HG03103 (cell line): ENCODE measurements at regions not wholly inside any gene's neighbourhood (a gene's known extent, or its start where the extent isn't known, plus 50 kb on each side); places are given as distances from the start of the nearest gene placed in this dataset.

Experiments used
- ATAC-seq: cut with Tn5 transposase; IDR thresholded peaks from one replicate; pipeline ENCODE4 v1.9.1; 2021; ENCODE audit warnings: low read depth; ENCODE audit not compliant: unreplicated experiment

DNA sequence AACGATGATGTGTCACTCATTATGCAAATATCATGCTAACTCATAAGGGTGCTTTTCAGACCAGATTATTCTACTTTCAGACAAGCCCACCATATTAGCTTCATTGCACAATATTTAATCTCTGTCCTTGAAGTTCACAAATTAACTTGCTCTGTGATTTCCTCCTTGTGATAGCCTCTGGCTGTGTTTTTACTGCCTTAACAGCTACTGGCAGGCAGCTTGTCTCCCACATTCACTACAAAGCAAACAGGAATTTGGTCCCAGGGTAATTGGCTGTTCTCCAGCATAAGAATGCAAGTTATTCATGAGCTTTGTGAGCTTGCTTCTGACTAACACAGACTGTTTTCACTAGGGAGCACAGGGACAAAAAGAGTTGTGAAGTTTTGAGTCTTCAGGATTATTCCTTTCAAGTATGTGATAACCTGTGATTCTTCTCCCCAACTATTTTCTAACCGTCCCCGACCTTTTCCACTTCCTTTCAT, 87.9 kb upstream of the HMCN1 start:
- no peak for ATAC-seq

DNA sequence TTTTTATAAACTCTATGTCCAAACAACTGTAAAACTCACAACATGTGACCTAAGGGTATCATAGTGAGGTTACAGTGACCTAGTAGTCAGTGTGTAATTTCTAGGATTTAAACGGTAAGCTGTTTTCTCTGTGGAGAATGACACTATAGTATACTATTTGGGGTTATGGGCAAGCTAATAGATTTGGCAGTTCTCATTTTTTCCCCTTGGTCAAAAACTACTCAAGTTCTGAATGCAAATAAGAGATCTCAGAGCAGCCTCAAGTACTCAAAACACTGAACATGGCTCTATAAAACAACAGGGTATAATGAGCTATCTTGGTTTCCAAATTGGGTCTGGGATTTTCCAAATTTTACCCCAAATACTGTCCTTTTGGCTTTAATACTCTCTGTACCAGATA, 88.5 kb upstream of the HMCN1 start:
- no peak for ATAC-seq

DNA sequence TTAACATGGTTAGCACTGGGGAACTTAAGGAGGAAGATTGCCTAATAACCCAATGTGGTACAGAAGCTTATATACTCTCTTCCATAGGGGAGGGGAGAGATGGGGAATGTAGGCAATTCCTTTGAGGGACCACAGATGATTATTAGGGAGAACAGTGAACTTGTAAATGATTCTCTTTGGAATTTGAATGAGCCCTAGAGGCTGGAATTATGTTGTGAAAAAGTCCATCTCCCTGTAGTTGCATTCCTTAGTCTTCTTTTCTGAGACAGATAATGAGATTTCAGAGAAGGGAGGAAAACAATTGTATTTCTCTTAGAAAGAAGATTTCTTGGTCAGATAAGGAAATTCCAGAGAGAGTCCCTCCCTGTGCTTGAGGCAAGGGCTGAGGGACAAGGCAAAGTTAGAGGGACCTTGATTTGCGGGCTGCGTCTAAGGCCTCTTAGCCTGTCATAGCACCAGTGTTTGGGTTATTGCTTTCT, 89.0 kb upstream of the HMCN1 start:
- ATAC-seq, result no peak

DNA sequence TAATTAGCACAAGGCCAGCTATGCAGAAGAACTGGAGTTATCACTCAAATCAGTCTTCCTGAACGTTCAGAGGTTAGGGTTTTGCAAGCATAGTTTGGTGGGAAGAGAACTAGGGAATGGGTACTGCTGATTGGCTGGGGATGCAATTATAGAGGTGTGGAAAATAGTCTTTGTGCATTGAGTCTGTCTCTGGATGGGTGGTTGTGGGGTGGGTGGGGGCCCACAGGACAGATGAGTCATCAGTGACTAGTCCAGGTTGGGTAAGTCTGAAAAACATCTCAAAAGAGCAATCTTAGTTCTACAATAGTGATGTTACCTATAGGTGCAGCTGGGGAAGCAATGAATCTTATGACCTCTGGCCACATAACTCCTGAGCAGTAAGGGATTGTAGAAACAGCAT, 89.7 kb upstream of the HMCN1 start:
- ATAC-seq, result no peak

DNA sequence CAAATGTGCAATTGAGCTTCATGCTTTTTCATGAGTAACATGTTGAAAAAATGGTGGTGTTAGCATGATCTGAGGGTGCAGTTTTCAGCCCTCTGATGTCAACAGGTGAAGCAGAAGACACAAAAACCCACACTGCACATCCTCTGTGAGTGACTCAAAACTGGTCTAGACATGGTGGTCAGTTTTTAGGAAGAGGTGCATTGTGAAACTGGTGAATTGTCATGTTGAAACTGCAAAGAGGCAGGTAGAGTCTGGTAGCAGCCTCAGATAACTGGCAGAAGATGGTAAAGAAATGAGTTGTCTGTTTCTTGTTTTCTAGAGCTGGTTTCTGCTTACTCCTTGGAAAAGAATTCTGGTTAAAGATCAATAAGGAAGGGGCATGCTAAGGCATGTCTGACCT, 97.3 kb upstream of the HMCN1 start:
- ATAC-seq, result peak; percentile 100

DNA sequence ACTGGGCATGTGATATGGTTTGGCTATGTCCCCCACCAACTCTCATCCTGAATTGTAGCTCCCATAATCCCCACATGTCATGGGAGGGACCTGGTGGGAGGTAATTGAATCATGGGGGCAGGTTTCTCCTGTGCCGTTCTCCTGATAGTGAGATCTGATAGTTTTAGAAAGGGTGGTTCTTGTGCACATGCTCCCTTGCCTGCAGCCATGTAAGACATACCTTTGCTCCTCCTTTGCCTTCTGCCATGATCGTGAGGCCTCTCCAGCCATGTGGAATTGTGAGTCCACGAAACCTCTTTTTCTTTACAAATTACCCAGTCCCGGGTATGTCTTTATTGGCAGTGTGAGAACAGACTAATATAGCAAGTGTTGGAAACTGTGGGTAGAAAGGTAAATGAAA, 99.5 kb upstream of the HMCN1 start:
- no peak for ATAC-seq

DNA sequence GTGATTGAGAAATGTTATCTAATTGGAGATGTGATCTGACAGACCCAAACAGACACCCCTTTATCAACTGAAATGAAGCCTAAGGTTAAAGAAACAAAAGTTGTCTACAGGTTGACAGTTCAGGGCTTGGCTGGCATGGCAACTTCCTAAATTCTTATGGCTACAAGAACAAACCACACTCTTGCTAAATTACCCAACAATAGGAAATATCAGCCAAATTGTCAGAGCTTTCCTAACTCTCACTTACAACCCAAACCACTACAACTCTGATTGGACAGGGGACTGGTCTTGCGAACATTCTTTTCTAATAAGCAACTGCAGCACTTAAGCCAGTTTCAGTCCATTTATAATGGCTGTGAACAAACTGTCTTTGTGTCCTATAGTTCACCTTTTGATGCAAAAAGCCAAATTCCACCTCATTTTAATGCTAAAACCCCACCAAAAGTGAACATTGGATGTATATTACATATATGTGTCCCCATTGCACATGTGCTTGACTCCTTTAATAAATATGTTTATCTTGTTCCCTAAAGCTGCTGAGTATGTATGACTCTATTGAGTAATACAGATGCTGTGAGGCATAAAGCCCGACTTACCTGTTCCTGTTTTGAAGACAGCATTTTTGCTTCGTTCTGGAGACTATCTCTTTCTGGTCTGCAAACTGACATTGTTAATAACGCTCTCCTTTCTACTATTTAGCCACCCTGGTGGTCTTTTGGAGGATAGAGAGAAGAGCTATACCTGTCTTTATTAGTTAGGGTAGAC, 101.3 kb upstream of the HMCN1 start:
- no peak for ATAC-seq

DNA sequence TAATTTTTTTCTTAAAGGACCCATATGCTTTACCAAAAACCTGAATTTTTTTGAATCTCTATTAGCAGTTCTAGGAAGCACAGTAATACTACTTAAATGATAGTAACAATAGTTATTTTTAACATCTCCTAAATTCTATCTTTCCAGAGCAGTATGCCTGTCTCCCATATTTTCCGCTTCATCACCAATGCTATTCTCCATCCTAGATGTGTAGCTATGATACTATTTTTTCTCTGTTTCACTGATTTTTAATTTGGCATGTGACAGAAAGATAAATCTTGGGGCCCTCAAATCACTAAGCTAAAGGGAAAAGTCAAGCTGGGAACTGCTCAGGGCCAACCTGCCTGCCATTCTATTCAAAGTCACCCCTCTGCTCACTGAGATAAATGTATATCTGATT, 102.3 kb upstream of the HMCN1 start:
- ATAC-seq, result no peak

DNA sequence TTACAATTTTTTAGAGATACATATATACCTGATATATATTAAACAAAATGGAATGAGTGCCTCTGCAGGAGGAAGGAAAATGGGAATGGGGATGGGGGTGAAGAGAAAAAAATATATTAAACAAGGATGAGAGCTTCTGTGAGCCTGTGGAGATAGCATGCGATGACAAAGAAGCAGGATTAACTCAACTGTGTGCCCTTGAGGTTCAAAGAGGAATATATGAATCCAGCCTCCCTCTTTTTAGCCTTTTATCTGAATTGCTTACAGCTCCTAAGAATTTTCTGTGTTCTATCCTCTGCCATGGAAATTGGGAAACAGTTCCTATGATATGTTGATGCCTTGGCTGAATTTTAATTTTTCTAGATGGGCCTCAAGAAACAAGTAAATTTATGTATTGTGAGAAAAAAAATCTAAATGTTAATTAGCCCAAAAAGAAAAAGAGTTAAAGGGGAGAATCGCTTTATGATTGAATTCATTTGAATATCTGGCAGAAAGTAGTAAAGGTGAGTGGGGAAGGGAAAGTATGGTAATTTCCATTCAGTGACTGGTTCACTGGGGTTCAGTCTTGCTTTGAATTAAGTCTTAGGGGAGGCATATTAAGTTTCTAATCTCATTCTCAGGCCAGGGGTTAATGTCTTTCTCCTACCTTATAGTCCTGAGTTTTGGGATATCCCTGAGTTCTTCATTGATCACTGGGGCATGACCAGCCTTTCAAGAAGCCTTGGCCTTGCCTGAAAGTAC, 106.3 kb upstream of the HMCN1 start:
- no peak for ATAC-seq

DNA sequence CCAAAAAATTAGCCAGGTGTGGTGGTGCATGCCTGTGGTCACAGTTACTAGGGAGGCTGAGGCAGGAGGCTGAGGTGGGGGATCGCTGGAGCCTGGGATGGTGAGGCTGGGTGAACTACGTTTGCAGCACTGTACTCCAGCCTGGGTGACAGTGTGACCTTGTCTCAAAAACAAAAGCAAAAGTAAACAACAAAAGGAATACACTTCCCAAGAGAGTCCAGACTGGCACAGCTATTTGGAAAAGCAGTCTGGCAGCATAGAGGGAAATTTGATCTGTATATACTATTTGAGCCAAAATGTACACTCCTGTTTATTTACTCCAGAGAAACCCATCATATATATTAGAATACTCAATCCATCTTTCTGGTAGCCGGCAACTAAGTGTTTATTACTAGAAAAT, 107.0 kb upstream of the HMCN1 start:
- no peak for ATAC-seq

DNA sequence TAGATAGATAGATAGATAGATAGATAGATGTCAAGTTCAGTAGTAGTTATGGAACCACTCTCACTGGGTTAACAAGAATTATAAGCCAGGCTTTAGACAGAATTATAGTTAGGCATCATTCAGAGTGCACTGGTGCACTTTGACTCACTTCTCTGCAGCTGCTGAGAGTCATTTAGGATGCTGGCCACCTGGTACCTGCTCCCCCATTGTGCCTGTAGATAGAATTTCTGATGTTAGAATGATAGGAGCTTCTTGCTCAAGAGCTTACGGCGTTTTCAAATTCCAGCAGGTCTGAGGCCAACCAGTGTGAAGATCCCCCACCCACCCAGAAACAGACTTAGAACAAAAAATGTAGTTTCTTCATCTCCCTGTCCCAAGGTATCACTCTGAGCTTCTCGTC, 107.8 kb upstream of the HMCN1 start:
- no peak for ATAC-seq

DNA sequence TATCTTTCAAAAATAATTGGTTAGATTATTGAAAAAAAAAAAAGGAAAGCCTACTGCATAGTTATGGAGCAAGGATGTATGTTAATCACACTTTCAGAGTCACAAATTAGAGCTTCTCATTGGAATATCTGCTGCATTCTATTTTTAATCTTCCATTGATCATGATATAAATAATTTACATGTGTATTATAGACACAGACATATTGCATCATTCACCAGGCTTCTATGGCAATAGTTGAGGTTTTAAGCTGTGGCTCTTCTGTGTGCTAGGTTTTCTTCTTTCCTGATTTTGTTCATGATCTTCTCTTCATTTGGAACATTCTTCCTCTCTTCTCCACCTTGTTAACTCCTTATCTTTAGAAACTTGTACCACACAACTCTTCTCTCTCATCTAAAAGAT, 123.2 kb upstream of the HMCN1 start:
- ATAC-seq, result no peak

DNA sequence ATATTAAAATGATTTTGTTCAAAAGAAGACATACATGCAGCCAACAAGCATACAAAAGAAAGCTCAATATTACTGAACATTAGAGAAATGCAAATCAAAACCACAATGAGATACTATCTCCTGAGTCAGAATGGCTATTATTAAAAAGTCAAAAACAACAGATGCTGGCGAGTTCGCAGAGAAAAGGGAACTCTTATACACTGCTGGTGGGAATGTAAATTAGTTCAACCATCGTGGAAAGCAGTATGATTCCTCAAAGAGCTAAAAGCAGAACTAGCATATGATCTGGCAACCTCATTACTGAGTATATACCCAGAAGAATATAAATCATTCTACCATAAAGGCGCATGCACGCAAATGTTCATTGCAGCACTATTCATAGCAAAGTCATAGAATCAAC, 126.0 kb upstream of the HMCN1 start:
- peak; percentile 83 for ATAC-seq

DNA sequence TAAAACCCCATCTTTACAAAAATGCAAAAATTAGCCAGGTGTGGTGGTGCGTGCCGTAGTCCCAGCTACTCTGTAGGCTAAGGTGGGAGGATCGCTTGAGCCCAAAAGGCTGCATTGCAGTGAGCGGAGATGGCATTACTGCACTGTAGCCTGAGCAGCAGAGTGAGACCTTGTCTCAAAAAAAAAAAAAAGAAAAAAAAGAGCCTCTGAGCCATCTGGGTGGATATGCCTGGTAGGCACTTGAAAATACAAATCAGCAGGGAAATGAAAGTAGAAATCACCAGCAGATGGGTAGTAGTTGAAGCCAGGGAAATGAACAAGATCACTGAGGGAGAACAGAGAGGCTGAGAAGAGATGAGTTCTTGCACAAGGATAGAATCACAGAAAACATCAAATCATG, 131.0 kb upstream of the HMCN1 start:
- peak; percentile 42 for ATAC-seq

DNA sequence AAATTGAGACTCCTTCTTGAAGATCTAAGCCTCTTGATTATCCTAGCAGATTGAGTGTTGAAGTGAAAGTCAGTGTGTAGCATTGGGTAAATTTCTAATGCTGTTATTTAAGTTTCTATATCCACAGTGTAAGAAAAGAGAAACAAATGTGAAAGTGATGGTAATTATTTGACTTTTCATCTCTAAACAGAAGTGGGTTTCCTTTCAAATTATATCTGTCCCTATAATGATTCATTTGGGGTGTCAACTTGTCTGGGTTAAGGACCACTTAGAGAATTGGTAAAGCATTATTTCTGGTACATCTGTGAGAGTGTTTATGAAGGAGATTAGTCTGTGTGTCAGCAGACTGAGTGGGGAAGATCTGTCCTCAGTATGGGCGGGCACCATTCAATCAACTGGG, 133.0 kb upstream of the HMCN1 start:
- ATAC-seq, result no peak

DNA sequence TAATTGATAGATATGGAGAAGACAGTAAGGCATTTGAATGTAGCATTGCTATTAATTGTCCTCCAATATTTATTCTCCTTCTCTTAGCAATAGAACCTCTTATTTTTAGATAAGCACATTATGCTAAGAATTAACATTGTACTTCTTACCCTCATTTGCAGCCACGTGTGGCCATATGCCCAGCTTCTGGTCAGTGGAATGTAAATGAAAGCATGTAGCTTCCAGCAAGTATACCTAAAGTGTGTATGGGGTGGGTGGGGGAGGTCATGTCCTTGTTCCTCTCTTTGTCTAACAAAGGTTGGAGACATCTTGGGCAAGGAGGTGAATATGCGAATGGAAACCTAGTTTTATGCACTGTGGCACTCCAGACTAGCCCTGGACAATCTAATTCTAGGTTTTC, 133.6 kb upstream of the HMCN1 start:
- no peak for ATAC-seq

DNA sequence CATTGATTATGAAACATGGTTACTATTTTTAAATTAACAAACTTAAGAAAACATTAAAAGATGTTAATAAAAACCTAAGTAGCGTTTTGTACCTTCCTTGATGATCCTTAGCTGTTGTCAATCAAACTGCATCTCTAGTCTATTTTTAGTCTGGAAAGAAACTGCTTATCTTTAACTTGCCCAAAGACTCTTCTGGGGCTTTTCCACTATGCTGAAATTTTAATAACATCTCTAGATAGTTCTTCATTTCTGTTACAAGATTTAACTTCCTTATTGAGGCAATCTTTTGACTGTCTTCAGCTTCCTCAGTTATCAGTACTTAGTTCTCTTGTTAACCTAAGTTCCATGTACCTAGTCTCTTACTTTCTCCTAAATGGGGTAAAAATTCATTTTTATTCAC, 135.9 kb upstream of the HMCN1 start:
- ATAC-seq, result no peak

DNA sequence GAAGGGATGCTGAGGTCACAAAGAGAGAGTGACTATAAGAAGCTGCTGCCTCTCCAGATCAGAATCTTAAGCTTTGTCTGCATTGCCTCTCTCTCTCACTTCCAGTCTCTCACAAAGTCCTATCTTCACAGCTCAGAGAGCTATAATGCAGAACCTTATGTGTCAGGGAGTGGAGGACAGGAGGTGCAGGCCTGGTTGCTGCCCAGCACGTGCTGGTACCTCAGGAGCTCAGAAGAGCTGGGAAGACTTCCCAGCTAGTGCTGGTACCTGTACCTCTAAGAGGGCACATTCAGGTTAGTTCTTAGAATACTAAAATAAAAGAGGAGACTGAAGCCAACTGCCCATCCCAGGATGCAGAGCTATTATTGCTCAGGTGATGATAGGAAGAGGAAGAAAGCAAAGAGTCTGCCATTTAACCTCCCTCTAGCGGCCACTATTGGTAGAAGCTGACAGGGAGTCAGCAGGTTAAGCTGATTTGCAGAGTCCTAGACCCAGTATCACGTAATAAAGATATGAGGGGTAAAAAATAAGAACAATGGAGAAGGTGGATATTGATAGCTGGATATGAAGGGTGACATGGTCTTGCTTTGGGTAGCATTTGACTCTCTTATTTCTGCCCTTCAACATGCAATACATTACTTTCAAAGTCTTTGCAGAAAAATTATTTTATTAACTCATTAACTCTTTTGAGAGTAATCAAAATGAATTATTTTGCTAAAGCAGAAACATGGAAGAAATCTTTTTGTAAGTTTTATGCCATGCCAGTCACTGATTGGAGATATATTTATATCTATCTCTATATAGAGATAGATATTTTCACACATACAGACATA, 138.1 kb upstream of the HMCN1 start:
- ATAC-seq, result peak; percentile 92

DNA sequence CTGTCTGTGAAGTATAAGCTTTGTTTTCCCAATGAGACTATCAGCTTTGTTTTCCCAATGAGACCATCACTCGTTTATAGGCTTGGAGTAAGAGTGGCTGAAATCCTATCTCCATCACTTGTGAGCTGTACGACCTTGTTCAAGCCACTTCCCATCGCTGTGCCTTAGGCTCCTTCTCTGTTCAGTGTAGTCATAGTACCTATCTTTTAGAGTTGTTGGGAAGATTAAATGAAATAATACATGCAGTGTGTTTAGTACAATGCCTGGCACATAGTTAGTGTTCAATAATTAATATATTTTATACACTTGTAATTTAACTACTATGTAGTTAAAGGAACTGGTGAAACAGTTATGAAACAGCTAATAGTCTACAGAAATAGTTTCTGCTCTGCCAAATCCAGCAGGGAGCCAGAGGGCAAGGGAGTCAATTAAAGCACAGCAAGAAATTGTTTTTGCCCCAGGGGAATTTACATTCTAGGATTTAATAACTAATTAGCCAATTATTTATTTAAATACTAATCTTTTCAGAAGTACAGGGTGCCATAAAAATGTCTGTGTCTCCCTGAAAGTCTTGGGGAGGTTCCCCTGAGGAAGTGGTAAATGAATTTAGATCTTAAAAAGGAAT, 139.3 kb upstream of the HMCN1 start:
- ATAC-seq, result no peak

DNA sequence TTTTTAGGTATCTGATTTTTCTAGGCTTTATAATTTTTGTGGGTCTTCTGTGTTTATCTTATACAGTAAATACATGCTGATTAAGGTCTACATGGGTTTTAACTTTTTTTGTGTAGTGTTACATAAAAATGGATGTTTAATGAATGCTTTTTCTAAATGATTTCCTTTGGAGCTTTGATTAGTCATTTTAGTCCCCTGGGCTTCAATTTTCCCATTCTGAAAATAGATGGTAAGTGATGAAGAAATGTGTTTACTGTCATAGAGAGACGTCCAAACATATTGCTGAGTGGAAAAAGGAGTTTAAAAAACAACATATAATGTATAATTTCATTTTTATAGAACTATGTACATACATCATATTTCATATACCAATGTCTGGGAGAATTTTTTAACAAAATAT, 140.9 kb upstream of the HMCN1 start:
- no peak for ATAC-seq

DNA sequence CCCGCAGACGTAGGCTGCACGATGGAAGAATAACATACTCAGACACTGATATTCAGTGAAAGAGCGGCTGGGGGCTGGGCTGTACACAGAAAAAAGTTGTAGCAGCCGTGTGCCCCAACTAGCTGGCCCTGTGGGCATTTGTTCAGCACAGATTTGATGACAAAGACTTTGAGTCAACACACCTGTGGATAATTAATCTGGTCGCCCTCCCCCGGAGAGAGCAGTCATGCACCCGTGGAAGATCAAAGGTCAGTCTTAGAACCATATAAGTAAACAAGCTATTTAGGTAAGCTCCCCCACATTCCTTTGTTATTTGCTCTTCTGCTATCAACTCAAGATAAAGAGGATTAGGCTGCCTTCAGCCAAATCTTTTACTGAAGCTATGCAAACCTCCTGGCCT, 148.4 kb upstream of the HMCN1 start:
- ATAC-seq, result no peak
